Hepatocyte (in vitro differentiated cells): ENCODE measurements at regions not wholly inside any gene's neighbourhood (a gene's known extent, or its start where the extent isn't known, plus 50 kb on each side); places are given as distances from the start of the nearest gene placed in this dataset.

ENCODE experiments used
- EZH2 ChIP-seq: fragments of 200-600 bp; sonication (generic); IDR thresholded peaks from 2 replicates; pipeline ENCODE4 v1.6.1; 2016; ENCODE audit warnings: antibody characterized with exemption, mild to moderate bottlenecking, borderline replicate concordance
- EZH2phosphoT487 ChIP-seq: fragments of 200-600 bp; sonication (generic); IDR thresholded peaks from one replicate; pipeline ENCODE4 v1.6.1; 2018; ENCODE audit warnings: antibody characterized with exemption, mild to moderate bottlenecking, low read depth, moderate library complexity; ENCODE audit not compliant: unreplicated experiment, severe bottlenecking
- TF ChIP-seq, protein P1 (sequence below): fragments of 200-600 bp; sonication (generic); IDR thresholded peaks from 2 replicates; pipeline ENCODE4 v1.5.1; 2016; ENCODE audit warnings: antibody characterized with exemption, mild to moderate bottlenecking; ENCODE audit not compliant: poor library complexity

DNA sequence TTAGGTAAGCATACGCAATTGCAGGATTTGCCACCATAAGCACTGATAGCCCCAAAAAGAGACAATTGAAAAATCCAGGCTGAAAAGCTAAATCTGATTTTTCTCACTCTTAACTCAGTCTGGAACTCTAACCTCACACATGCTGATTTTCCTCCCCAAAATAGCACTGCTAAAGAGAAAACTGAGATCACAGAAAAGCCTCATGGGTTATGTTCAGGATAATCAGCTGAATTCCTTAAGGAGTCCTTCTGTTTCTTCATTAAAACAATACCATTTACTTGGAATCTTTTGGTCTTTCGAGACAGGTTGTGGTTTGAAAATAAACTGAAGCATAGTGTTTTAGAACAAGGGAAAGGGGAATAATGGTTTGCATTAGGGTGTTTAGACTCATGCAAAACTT, 144.3 kb upstream of the LRRN1 start:
- TF ChIP-seq, protein P1, sequence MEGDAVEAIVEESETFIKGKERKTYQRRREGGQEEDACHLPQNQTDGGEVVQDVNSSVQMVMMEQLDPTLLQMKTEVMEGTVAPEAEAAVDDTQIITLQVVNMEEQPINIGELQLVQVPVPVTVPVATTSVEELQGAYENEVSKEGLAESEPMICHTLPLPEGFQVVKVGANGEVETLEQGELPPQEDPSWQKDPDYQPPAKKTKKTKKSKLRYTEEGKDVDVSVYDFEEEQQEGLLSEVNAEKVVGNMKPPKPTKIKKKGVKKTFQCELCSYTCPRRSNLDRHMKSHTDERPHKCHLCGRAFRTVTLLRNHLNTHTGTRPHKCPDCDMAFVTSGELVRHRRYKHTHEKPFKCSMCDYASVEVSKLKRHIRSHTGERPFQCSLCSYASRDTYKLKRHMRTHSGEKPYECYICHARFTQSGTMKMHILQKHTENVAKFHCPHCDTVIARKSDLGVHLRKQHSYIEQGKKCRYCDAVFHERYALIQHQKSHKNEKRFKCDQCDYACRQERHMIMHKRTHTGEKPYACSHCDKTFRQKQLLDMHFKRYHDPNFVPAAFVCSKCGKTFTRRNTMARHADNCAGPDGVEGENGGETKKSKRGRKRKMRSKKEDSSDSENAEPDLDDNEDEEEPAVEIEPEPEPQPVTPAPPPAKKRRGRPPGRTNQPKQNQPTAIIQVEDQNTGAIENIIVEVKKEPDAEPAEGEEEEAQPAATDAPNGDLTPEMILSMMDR, result no peak
- TF ChIP-seq EZH2phosphoT487 (no peak), EZH2 (no peak)
